CD4-positive, alpha-beta T cell (primary cell): ENCODE measurements at regions not wholly inside any gene's neighbourhood (a gene's known extent, or its start where the extent isn't known, plus 50 kb on each side); places are given as distances from the start of the nearest gene placed in this dataset.

ENCODE experiments used
- ATAC-seq: fragments of 200-7000 bp; cut with Tn5 transposase; one replicate; pipeline ENCODE4 v1.10.0; 2022; ENCODE audit warnings: mild to moderate bottlenecking; ENCODE audit not compliant: poor library complexity
- CTCF ChIA-PET: fragments of 350-600 bp; sonication (Branson Sonifier 250); formaldehyde crosslinking; loops from one replicate; lab custom pipeline; 2021; ENCODE audit warnings: antibody characterized with exemption, inconsistent platforms; lab: Charles Lee
- POLR2A ChIA-PET: fragments of 350-600 bp; sonication (Branson Sonifier 250); formaldehyde crosslinking; loops from one replicate; lab custom pipeline; 2021; ENCODE audit warnings: antibody characterized with exemption, inconsistent platforms; lab: Charles Lee
- DNase-seq, 14 experiments: peaks; one replicate each; pipeline ENCODE4 v3.0.0-alpha.2; 2013 to 2020; ENCODE audit warnings: mixed read lengths in 2 of 14
- H3K27ac ChIP-seq, 2 donors: one replicate each; pipeline versions ENCODE4 v1.5.1 to v1.7.0; 2013; ENCODE audit warnings: low read length in 2 of 2, low read depth in 1 of 2, mild to moderate bottlenecking in 1 of 2
- H3K27me3 ChIP-seq, 2 experiments: 1 replicate in 1 of 2; 2 replicates in 1 of 2; pipeline versions ENCODE4 v1.6.1 to v1.7.0; 2013; ENCODE audit warnings: low read length in 2 of 2, control low read depth in 1 of 2, mild to moderate bottlenecking in 1 of 2, moderate library complexity in 1 of 2; ENCODE audit not compliant: insufficient read depth in 2 of 2, control insufficient read depth in 1 of 2
- H3K36me3 ChIP-seq: one replicate; pipeline ENCODE4 v1.6.1; 2013; ENCODE audit warnings: low read length, control low read depth; ENCODE audit not compliant: insufficient read depth
- H3K4me1 ChIP-seq: one replicate; pipeline ENCODE4 v1.6.1; 2013; ENCODE audit warnings: low read length, control low read depth; ENCODE audit not compliant: insufficient read depth
- H3K4me3 ChIP-seq: one replicate; pipeline ENCODE4 v1.5.1; 2013; ENCODE audit warnings: mild to moderate bottlenecking, low read length, moderate library complexity
- H3K9me3 ChIP-seq, 2 experiments: 1 replicate in 1 of 2; 2 replicates in 1 of 2; pipeline versions ENCODE4 v1.6.1 to v1.7.0; 2013; ENCODE audit warnings: low read length in 2 of 2, mild to moderate bottlenecking in 2 of 2, control low read depth in 1 of 2, moderate library complexity in 1 of 2; ENCODE audit not compliant: control insufficient read depth in 1 of 2, insufficient read depth in 1 of 2
- H3K27ac Mint-ChIP-seq: one replicate; pipeline ENCODE4 v1.8.0; 2020; ENCODE audit warnings: mixed read lengths
- H3K27me3 Mint-ChIP-seq: one replicate; pipeline ENCODE4 v1.8.0; 2021; ENCODE audit warnings: mixed read lengths
- H3K36me3 Mint-ChIP-seq: one replicate; pipeline ENCODE4 v1.8.0; 2021; ENCODE audit warnings: low read depth, mixed read lengths
- H3K4me1 Mint-ChIP-seq: one replicate; pipeline ENCODE4 v1.8.0; 2021; ENCODE audit warnings: low read depth, mixed read lengths
- H3K4me3 Mint-ChIP-seq: one replicate; pipeline ENCODE4 v1.8.0; 2020; ENCODE audit warnings: mild to moderate bottlenecking, mixed read lengths
- H3K9me3 Mint-ChIP-seq: one replicate; pipeline ENCODE4 v1.8.0; 2020; ENCODE audit warnings: mixed read lengths
- CTCF ChIP-seq: fragments of 200-600 bp; IDR thresholded peaks from one replicate; pipeline ENCODE4 v1.8.0; 2022; ENCODE audit warnings: antibody characterized with exemption, mild to moderate bottlenecking
- intact Hi-C, 2 experiments: fragments of 100-400 bp; cut with DNase I in 1 of 2; cut with micrococcal nuclease in 1 of 2; formaldehyde crosslinking; loops; one replicate each; pipeline versions ENCODE4 v1.15.1 to v1.9.0; 2023 to 2025; cut with DNase I, micrococcal nuclease

GRCh38 chr16:72549878-72550277, 377.9 kb upstream of the PMFBP1 start:
- H3K4me1 ChIP-seq = no peaks in the 10 kb centered on the region
- H3K27ac ChIP-seq = no peak overlapping the region
- Mint-ChIP-seq H3K27ac (no peak overlapping the region), H3K27me3 (no peaks in the 10 kb centered on the region), H3K4me3 (no peak overlapping the region), H3K4me1 (no peaks in the 10 kb centered on the region), H3K36me3 (no peaks in the 10 kb centered on the region), H3K9me3 (peaks cover 2% of the 10 kb centered on the region)
- ChIA-PET CTCF (no interaction called here), POLR2A (interaction anchor here (0.5 kb wide), 1 partner anchor 21 kb away, joined by 3 read pairs; no protein-coding TSS in a partner anchor)
- intact Hi-C loops = no loop called here
- DNase-seq (no peak), ATAC-seq (no peak)
- no peak overlapping the region for H3K4me3 ChIP-seq
- H3K27me3 ChIP-seq = no peaks in the 10 kb centered on the region
- H3K9me3 ChIP-seq = no peaks in the 10 kb centered on the region
- no peaks in the 10 kb centered on the region for H3K36me3 ChIP-seq
- TF ChIP-seq CTCF = no peak

GRCh38 chr16:72542102-72542501, 370.1 kb upstream of the PMFBP1 start:
- no peaks in the 10 kb centered on the region for H3K4me1 ChIP-seq
- no peaks in the 10 kb centered on the region for H3K27me3 Mint-ChIP-seq
- no peak overlapping the region for H3K4me3 ChIP-seq
- intact Hi-C loops = no loop called here
- no peaks in the 10 kb centered on the region for H3K27me3 ChIP-seq
- H3K4me3 Mint-ChIP-seq = no peak overlapping the region
- H3K27ac Mint-ChIP-seq = no peak overlapping the region
- POLR2A ChIA-PET = no interaction called here
- ATAC-seq = no peak
- peaks cover 0 to 6% of the 10 kb centered on the region in 2 experiments for H3K9me3 ChIP-seq
- no peak for DNase-seq
- H3K36me3 Mint-ChIP-seq = no peaks in the 10 kb centered on the region
- TF ChIP-seq CTCF = no peak
- H3K9me3 Mint-ChIP-seq = no peaks in the 10 kb centered on the region
- no peaks in the 10 kb centered on the region for H3K4me1 Mint-ChIP-seq
- no peaks in the 10 kb centered on the region for H3K36me3 ChIP-seq
- H3K27ac ChIP-seq = no peak overlapping the region
- CTCF ChIA-PET = no interaction called here

GRCh38 chr16:72537664-72538063, 365.7 kb upstream of the PMFBP1 start:
- no peaks in the 10 kb centered on the region for H3K27me3 Mint-ChIP-seq
- H3K9me3 Mint-ChIP-seq = no peaks in the 10 kb centered on the region
- TF ChIP-seq CTCF = no peak
- H3K4me1 Mint-ChIP-seq = no peaks in the 10 kb centered on the region
- ChIA-PET POLR2A (no interaction called here), CTCF (no interaction called here)
- Histone ChIP-seq H3K4me1 (no peaks in the 10 kb centered on the region), H3K36me3 (no peaks in the 10 kb centered on the region), H3K27me3 (no peaks in the 10 kb centered on the region), H3K9me3 (peaks cover 0 to 3% of the 10 kb centered on the region in 2 experiments), H3K4me3 (no peak overlapping the region), H3K27ac (no peak overlapping the region)
- DNase-seq = no peak
- no peak overlapping the region for H3K27ac Mint-ChIP-seq
- intact Hi-C loops = no loop called here
- H3K36me3 Mint-ChIP-seq = no peaks in the 10 kb centered on the region
- no peak overlapping the region for H3K4me3 Mint-ChIP-seq
- ATAC-seq = no peak
